GM21619 (cell line): ENCODE measurements at regions not wholly inside any gene's neighbourhood (a gene's known extent, or its start where the extent isn't known, plus 50 kb on each side); places are given as distances from the start of the nearest gene placed in this dataset.

ENCODE experiments used
- ATAC-seq: cut with Tn5 transposase; IDR thresholded peaks from one replicate; pipeline ENCODE4 v1.9.1; 2021; ENCODE audit not compliant: unreplicated experiment

- no peak for ATAC-seq
These were observed 53.4 kb downstream of the MC4R start for GRCh38 chr18:60319129-60319528.

- ATAC-seq = no peak
These were observed 60.8 kb downstream of the MC4R start for GRCh38 chr18:60311676-60312360.

DNA sequence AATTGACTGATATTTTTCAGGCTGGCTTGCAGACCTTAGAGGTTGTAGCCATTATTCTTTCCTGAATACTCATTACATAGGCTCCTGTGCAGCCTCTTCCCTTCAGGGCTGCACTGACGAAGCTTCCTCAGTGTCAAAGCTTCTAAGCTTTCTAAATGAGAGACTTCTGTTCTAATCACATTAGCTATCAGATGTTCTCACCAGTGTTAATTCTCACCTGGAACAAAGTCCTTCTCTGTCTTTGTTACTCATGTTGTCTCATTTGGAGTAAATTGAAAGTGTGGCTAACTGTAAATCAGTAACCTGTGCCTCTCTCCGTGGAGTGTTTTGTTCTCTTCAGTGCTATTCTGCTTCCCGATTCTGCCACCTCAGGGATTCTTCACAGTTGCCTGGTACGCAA is 76.9 kb downstream of the MC4R start:
- no peak for ATAC-seq

DNA sequence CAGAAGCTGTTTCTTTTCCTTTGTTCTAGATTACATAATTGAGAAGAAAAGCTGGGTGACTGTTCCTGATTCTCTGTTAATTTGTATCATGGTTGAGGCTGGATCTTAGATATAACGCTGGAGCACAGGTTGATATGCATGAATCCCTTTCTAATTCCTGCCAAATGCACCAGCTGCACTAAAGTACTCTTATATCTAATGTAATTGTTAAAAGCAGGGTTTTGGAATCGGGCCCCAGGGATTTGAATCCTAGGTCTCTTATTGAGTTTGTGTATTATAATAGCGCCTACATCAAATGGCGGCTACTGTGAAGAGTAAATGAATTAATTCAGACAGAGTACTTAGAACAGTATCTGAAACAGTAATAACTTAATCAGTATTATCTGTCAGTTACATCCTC is 80.4 kb downstream of the MC4R start:
- ATAC-seq = no peak

GRCh38 chr18:60279391-60279790 is 93.2 kb downstream of the MC4R start:
- ATAC-seq = no peak

- no peak for ATAC-seq
These were observed 94.6 kb downstream of the MC4R start for GRCh38 chr18:60277855-60278480.

- no peak for ATAC-seq
These were observed 105.0 kb downstream of the MC4R start for GRCh38 chr18:60267391-60268058.

GRCh38 chr18:60266558-60266957 is 106.0 kb downstream of the MC4R start:
- no peak for ATAC-seq

- ATAC-seq = peak; percentile 47
These were observed 113.4 kb downstream of the MC4R start for GRCh38 chr18:60259052-60259681.

DNA sequence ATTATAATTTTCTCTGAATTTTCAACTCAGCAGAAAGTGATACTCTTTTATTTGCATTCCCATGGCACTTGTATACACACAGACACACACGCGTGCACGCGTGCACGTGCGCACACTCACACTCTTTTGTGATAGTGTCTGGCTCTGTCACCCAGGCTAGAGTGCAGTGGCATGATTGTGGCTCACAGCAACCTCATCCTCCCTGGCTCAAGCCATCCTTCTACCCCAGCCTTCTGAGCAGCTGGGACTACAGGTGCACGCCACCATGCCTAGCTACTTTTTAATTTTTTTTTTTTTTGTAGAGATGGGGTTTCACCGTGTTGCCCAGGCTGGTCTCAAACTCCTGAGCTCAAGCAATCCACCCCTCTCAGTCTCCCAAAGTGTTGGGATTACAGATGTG is 123.2 kb downstream of the MC4R start:
- no peak for ATAC-seq

GRCh38 chr18:60248336-60249330 is 123.9 kb downstream of the MC4R start:
- no peak for ATAC-seq

GRCh38 chr18:60247103-60247502 is 125.5 kb downstream of the MC4R start:
- peak; percentile 72 for ATAC-seq

- peak; percentile 68 for ATAC-seq
These were observed 126.0 kb downstream of the MC4R start for GRCh38 chr18:60246606-60247005.

GRCh38 chr18:60245096-60245495 is 127.5 kb downstream of the MC4R start:
- no peak for ATAC-seq

- ATAC-seq = peak; percentile 98
These were observed 133.4 kb downstream of the MC4R start for GRCh38 chr18:60239024-60239710.

- ATAC-seq = no peak
These were observed 137.4 kb downstream of the MC4R start for GRCh38 chr18:60235164-60235563.

GRCh38 chr18:60232541-60232940 is 140.0 kb downstream of the MC4R start:
- peak; percentile 59 for ATAC-seq

DNA sequence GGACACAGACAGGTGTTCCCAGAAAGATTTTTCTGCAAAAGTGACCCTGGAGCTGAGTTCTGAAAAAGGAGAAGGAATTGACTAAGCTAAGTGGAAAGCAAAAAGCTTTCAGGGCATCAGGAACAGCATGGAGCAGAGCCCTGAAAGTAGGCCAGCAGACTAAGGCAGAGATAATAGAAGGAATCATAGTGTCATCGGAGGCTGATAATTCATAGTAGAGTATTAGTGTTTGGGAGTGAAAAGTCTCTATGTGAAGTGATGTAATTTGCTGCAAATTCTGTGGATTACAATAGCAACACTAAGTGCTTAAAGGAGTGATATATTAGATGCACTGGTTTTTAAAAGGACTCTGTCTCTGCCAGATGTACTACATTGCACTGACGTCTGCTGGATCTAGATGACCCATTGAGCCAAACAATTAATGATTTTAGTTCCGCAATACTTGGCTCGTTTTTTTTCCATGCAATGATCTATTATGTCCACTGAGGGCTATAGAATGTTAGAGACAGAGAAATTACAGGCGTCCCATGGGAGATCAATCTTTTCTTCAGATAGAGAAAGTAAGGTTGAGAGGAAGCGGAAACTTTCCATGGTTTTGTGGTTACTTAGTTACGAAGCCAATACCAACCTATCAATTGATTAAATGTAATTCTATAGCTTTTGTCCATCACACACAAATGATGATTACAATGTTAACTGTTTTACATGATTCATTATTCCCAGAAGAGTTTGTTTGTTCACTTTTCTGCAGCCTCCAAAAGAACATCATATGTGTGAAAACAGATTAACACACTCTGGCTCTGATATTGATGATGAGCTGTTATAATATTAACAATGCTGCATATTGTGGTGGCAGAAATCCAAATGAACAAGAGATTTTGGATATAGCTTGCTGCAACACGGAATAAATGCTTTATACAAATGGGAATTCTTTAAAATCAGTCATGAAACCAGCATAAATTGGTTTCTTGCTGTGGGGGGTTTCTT is 143.7 kb downstream of the MC4R start:
- ATAC-seq = no peak

DNA sequence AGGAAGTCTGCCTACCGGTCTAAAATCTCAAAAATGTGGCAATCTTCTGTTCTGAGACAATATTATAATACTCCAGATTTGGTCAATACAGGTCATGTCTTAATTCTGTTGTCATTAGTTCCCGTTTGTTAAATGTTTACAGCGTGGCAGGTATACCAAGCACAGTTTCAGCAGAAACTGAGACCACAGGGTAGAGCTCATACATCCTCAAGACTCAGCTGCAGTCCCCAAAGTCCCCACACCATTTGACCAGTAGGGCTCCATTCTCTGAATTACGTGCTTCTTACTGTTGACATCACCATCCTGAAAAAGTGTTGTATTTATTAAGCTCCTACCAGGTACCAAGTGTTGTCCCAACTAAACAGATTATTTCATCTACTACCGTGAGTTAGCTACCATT is 157.1 kb downstream of the MC4R start:
- ATAC-seq = no peak
